ENCODE measurements at regions not wholly inside any gene's neighbourhood (a gene's known extent, or its start where the extent isn't known, plus 50 kb on each side); places are given as distances from the start of the nearest gene placed in this dataset.

GRCh38 chr2:8579485-8580085, 102.3 kb upstream of the ID2 start:
- Histone ChIP-seq H3K36me3 (no peaks in the 10 kb centered on the region), H3K27ac (no peak overlapping the region), H3K9me3 (no peaks in the 10 kb centered on the region), H3K27me3 (no peaks in the 10 kb centered on the region), H3K4me3 (no peak overlapping the region), H3K4me1 (peaks cover 12 to 47% (median 12%) of the 10 kb centered on the region in 3 donors)
- WGBS, 2 donors: 76% methylated on average over 6 of the region's 6 CpGs
- DNase-seq: no peak
- TF ChIP-seq CTCF (IDR thresholded peaks at IDR 0.05): no peak
- TF ChIP-seq POLR2A (IDR thresholded peaks at IDR 0.05): no peak
- intact Hi-C loops (cut with DNase I): no loop called here

DNA sequence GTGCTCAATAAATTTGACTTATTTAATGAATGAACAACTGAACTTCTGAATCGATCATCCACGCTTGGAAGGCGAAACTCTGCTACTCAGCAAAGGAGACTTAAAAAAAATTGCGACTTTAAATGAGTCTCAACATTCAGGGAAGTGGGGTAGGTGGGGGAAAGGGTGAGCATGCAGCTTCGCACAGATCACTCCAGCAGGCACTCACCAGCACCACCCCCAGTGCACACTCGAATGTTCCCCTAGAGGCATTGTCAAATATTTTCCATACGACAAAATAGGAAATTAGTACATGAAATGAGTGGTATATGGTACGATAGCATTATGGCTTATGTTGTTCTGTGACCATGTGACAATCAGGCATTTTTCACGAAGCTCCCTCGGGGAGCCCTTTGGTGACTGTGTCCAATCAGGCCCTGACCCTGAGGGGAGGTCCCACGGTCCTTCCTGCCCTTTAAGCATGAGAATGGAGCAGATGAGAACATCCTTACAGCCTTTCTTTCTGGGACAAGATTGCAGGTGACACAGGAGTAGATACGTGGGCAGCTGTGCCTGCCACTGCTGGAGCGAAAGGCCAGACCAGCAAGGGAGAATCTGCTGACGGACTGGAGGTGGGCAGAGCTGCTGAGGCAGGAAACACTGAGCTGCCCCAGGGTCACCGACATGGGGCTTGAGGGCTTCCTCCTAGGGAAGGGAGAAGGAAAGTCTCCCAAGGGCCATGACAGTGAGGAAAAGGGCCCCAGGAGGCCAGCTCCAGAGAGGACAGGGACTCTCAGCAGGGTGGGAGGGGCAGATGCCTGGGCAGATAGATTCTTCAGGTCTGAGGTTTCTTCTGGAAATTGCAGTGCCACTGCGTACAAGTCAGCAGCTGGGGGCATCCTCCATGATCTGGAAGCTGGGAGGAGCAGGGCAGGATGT, 101.3 kb upstream of the ID2 start:
- intact Hi-C loops (cut with DNase I): no loop called here
- no peak for TF ChIP-seq CTCF (IDR thresholded peaks at IDR 0.05)
- no peak for TF ChIP-seq POLR2A (IDR thresholded peaks at IDR 0.05)
- H3K4me3 ChIP-seq: no peak overlapping the region
- no peak overlapping the region for H3K27ac ChIP-seq
- WGBS, 2 donors: 69 to 81% methylated on average over 12 to 13 of the region's 16 CpGs
- H3K36me3 ChIP-seq: no peaks in the 10 kb centered on the region
- no peaks in the 10 kb centered on the region for H3K9me3 ChIP-seq
- no peaks in the 10 kb centered on the region for H3K27me3 ChIP-seq
- DNase-seq: no peak
- peaks cover 2 to 37% (median 12%) of the 10 kb centered on the region in 3 donors for H3K4me1 ChIP-seq

GRCh38 chr2:8581234-8581561, 100.7 kb upstream of the ID2 start:
- H3K27ac ChIP-seq: no peak overlapping the region
- no peaks in the 10 kb centered on the region for H3K9me3 ChIP-seq
- peaks cover 0 to 33% (median 7%) of the 10 kb centered on the region in 3 donors for H3K4me1 ChIP-seq
- H3K27me3 ChIP-seq: no peaks in the 10 kb centered on the region
- H3K36me3 ChIP-seq: no peaks in the 10 kb centered on the region
- WGBS, 2 donors: 90 to 100% methylated on average over 1 to 2 of the region's 6 CpGs
- no peak for TF ChIP-seq CTCF (IDR thresholded peaks at IDR 0.05)
- TF ChIP-seq POLR2A (IDR thresholded peaks at IDR 0.05): no peak
- DNase-seq: no peak
- H3K4me3 ChIP-seq: no peak overlapping the region
- intact Hi-C loops (cut with DNase I): no loop called here

DNA sequence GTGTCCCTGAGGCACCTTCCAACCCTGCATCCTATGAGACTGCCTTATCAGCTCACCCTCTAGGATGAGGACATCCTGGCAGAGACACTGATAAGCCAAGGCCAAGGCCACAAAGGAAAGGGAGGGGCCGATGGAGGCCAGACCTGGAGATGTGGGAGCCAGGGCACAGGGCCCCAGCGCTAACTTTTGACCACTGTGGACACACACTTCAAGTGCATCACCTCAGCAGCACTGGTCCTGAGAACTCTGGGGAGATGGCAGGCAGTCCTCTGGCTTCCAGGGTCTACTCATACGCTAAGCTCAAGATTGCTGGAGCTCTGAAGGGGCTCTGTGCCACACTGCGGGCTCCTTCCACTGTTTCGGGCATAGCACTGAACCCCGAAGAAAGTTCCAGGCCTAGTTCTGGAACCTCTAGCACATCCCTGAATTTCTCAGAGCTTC, 100.2 kb upstream of the ID2 start:
- H3K27ac ChIP-seq: no peak overlapping the region
- 92% methylated on average over 4 of the region's 6 CpGs for WGBS, 2 donors
- DNase-seq: no peak
- no peaks in the 10 kb centered on the region for H3K9me3 ChIP-seq
- H3K36me3 ChIP-seq: no peaks in the 10 kb centered on the region
- peaks cover 0 to 28% (median 5%) of the 10 kb centered on the region in 3 donors for H3K4me1 ChIP-seq
- intact Hi-C loops (cut with DNase I): no loop called here
- H3K27me3 ChIP-seq: no peaks in the 10 kb centered on the region
- TF ChIP-seq POLR2A (IDR thresholded peaks at IDR 0.05): no peak
- no peak for TF ChIP-seq CTCF (IDR thresholded peaks at IDR 0.05)
- no peak overlapping the region for H3K4me3 ChIP-seq

DNA sequence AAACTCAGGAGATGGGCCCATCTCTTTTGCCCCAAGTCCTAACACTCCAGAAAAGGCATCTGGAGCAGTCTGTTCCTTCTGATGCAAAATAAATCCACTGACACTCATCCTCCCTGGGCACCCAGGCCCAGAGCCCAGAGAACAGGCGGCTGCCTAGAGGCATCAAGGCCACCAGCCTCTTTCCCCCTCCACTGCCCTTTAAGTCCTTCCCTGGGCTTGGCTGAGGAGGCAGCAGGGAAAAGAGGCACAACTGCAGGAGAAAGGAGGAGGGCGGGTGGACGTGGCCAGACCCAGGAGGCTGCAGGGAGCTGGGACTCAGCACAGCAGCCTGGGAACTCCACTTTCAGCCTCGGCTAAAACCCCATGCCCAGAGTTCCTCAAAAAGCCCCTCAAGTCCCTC, 99.7 kb upstream of the ID2 start:
- WGBS, 2 donors: 73 to 80% methylated on average over 2 to 4 of the region's 4 CpGs
- Histone ChIP-seq H3K9me3 (no peaks in the 10 kb centered on the region), H3K4me1 (peaks cover 0 to 25% (median 5%) of the 10 kb centered on the region in 3 donors), H3K4me3 (no peak overlapping the region), H3K27me3 (peaks cover 0 to 2% (median 0%) of the 10 kb centered on the region in 4 donors), H3K36me3 (no peaks in the 10 kb centered on the region), H3K27ac (peak overlapping the region in 1 of 4 donors; percentile 39)
- DNase-seq: no peak
- intact Hi-C loops (cut with DNase I): no loop called here
- no peak for TF ChIP-seq POLR2A (IDR thresholded peaks at IDR 0.05)
- TF ChIP-seq CTCF (IDR thresholded peaks at IDR 0.05): no peak
